HEK293T (cell line): ENCODE measurements at regions not wholly inside any gene's neighbourhood (a gene's known extent, or its start where the extent isn't known, plus 50 kb on each side); places are given as distances from the start of the nearest gene placed in this dataset.

Source experiments
- ARNT ChIP-seq: fragments of 450-650 bp; IDR thresholded peaks from 2 replicates; pipeline ENCODE4 v1.6.1; 2017; ENCODE audit warnings: mild to moderate bottlenecking
- BHLHE40 ChIP-seq: fragments of 450-650 bp; IDR thresholded peaks from 2 replicates; pipeline ENCODE4 v1.6.1; 2016; ENCODE audit warnings: mild to moderate bottlenecking, moderate library complexity, borderline replicate concordance
- CTBP1 ChIP-seq: fragments of 450-650 bp; IDR thresholded peaks from 2 replicates; pipeline ENCODE4 v1.6.1; 2016; ENCODE audit warnings: borderline replicate concordance
- FOXA1 ChIP-seq: fragments of 450-650 bp; IDR thresholded peaks from 2 replicates; pipeline ENCODE4 v1.6.1; 2016; ENCODE audit warnings: mild to moderate bottlenecking
- FOXK2 ChIP-seq: fragments of 450-650 bp; IDR thresholded peaks from 2 replicates; pipeline ENCODE4 v1.6.1; 2016; ENCODE audit warnings: mild to moderate bottlenecking
- FOXM1 ChIP-seq: fragments of 450-650 bp; IDR thresholded peaks from 2 replicates; pipeline ENCODE4 v1.6.1; 2017; ENCODE audit warnings: mild to moderate bottlenecking, borderline replicate concordance
- L3MBTL2 ChIP-seq: fragments of 450-650 bp; conservative IDR thresholded peaks from 2 replicates; pipeline ENCODE4 v1.6.1; 2016; ENCODE audit warnings: mild to moderate bottlenecking
- LEF1 ChIP-seq: fragments of 450-650 bp; IDR thresholded peaks from 2 replicates; pipeline ENCODE4 v1.6.1; 2017; ENCODE audit warnings: mild to moderate bottlenecking, borderline replicate concordance
- NFRKB ChIP-seq: fragments of 450-650 bp; IDR thresholded peaks from 2 replicates; pipeline ENCODE4 v1.6.1; 2016; ENCODE audit warnings: mild to moderate bottlenecking, moderate library complexity
- SP1 ChIP-seq: fragments of 450-650 bp; IDR thresholded peaks from 2 replicates; pipeline ENCODE4 v1.6.1; 2017
- SUZ12 ChIP-seq: fragments of 450-650 bp; IDR thresholded peaks from 2 replicates; pipeline ENCODE4 v1.6.1; 2016; ENCODE audit warnings: mild to moderate bottlenecking
- TARDBP ChIP-seq: fragments of 450-650 bp; IDR thresholded peaks from 2 replicates; pipeline ENCODE4 v1.6.1; 2016
- TF ChIP-seq, protein P1 (sequence below): fragments of 450-650 bp; IDR thresholded peaks from 2 replicates; pipeline ENCODE4 v1.6.1; 2016

DNA sequence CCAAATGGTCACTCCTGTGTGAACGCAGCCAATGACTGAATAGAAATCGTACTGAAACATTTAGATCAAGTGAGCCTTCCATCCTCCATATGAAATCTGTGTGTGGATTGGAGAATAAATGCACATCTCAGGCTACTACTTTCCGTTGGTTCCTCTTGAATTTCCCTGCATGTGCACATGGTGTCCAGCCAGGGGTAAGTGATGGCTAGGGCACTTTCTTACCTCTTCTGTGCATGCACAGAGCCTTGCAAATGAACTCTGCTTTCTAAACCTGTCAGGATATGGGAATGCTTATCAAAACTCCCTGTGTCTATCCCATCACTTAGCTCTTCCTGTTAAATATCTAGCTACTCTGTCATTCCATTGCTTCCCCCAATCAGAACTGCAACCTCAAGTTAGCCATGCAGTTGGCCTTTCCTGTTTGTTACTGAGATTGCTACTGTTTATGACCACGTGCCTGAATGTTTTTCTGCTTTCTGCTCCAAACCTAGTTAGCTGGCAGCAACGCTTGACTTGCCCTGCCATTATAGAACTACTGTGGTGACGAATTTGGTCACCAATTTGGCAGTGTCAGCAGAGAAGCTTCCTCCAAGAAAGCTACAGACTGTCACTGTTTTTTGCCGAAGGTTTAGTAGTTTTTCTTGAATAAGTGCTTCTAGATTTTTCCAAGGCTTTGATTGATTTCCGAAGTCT, 661.6 kb downstream of the LRRC70 start:
- TF ChIP-seq FOXA1 = no peak
- no peak for TF ChIP-seq SP1
- no peak for TF ChIP-seq ARNT
- TF ChIP-seq SUZ12 = no peak
- TF ChIP-seq BHLHE40 = no peak
- TF ChIP-seq CTBP1 = no peak
- TF ChIP-seq FOXK2 = no peak
- no peak for TF ChIP-seq FOXM1
- no peak for TF ChIP-seq L3MBTL2
- TF ChIP-seq LEF1 = no peak
- TF ChIP-seq NFRKB = no peak
- no peak for TF ChIP-seq TARDBP
- TF ChIP-seq, protein P1, sequence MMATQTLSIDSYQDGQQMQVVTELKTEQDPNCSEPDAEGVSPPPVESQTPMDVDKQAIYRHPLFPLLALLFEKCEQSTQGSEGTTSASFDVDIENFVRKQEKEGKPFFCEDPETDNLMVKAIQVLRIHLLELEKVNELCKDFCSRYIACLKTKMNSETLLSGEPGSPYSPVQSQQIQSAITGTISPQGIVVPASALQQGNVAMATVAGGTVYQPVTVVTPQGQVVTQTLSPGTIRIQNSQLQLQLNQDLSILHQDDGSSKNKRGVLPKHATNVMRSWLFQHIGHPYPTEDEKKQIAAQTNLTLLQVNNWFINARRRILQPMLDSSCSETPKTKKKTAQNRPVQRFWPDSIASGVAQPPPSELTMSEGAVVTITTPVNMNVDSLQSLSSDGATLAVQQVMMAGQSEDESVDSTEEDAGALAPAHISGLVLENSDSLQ = no peak
